NCI-H510A treated with DMSO at 0.1 percent for 48 hours (cell line): ENCODE measurements at regions not wholly inside any gene's neighbourhood (a gene's known extent, or its start where the extent isn't known, plus 50 kb on each side); places are given as distances from the start of the nearest gene placed in this dataset.

Experiments
- DNase-seq: peaks from one replicate; lab custom pipeline; 2025; lab: John Stamatoyannopoulos, UW

DNA sequence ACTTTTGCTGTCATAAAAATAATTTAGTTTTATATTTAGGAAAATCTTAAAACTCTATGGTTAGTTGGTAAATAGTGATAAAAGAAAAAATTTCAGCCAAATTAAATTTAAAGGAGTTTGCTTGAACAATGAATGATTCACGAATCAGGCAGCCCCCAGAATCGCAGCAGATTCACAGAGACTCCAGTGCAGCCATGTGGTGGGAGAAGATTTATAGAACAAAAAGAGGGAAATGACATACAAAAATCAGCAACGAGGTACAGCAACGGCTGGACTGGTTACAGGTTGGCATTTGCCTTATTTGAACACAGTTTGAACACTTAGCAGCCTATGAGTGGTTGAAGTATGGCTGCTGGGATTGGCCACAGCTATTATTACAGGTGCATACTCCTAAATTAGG lies 96.4 kb upstream of the MYCBP2 start:
- DNase-seq, result no peak

DNA sequence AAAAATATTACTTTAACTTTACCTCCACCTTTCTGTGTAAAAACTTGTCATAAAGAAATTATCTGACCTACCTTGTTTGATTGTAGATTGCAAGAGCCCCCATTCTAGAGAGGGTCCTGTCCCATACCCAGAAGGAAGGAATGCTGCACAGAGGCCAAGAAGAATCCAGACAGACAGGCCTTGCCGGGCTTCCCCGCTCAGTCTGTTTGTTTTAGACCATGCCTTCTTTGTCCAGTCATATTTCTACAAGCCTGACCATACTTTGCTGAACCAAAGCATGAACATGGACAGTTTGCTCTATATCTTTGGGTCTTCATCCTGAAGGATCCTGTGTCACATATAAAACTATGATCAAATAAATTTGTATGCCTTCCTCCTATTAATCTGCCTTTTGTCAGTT lies 95.8 kb upstream of the MYCBP2 start:
- DNase-seq, result no peak

GRCh38 chr13:77417897-77418296 lies 91.0 kb upstream of the MYCBP2 start:
- no peak for DNase-seq

GRCh38 chr13:77416666-77417212 lies 89.8 kb upstream of the MYCBP2 start:
- DNase-seq, result no peak

GRCh38 chr13:77415253-77416071 lies 88.6 kb upstream of the MYCBP2 start:
- DNase-seq, result no peak

DNA sequence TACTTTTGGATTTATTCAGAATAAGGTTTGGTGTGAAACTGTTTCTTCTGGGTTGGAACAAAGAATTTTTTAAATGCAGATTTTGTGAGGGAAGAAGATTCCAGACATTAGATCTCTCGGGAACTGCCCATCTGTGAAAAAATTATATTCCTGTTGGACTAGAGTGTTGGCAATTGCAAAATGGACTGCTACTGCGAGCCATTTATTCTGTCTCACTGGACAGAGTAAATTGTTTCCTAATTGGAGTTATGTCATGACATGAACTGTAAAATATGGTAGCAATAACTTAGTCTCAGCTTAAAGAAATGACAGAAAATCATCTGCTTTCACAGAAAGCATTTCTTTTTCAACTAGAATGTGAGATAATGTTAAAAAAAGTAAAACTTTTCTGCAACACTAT lies 86.0 kb upstream of the MYCBP2 start:
- DNase-seq, result no peak

- no peak for DNase-seq
These were observed 85.3 kb upstream of the MYCBP2 start for GRCh38 chr13:77412116-77412635.

DNA sequence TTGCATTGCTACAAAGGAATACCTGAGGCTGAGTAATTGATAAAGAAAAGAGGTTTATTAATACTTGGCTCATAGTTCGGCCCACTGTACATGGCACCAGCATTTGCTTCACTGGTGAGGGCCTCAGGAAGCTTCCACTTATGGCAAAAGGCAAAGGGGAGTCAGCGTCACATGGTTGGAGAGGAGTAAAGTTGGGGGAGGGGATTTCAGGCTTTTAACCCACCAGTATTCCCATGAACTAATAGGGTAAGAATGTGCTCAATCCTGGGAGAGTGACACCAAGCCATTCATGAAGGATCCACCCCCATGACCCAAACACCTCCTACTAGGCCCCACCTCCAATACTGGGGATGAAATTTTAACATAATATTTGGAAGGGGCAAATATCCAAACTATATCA lies 82.5 kb upstream of the MYCBP2 start:
- no peak for DNase-seq

DNA sequence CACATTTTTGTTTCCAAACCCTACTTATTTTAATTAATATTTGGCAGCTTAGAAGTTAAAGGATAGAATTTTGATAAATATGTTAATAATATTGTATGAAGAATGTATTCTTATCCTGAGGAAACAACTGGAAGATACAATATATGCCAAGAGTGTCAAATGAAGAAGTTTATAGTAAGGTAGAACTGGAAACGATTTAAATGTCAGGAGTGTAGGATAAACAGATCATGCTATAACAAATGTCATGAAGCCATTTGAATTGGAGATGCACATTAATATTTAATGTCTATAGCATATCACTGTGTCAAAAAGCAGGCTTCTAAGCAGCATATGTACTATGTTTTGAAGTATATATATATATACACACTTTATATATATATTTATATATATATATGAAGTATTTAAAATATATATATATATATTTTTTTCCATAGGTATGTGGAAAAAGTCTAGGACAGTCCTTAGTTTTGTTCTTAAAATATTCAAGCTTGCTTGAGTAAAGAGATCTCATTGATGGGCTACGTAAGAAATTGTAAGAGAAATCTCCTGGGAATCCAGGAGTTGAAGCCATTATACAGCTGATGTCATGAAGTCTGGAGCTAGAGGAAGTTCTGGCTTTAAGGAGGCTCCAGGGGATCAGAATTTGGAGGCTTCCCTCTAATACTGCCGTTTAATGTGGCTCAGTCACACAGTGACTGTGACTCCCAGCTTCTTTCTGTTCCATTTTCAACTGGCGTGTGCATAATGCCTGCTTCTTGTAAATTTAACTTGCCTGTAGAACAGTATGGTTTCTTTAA lies 79.9 kb upstream of the MYCBP2 start:
- no peak for DNase-seq

DNA sequence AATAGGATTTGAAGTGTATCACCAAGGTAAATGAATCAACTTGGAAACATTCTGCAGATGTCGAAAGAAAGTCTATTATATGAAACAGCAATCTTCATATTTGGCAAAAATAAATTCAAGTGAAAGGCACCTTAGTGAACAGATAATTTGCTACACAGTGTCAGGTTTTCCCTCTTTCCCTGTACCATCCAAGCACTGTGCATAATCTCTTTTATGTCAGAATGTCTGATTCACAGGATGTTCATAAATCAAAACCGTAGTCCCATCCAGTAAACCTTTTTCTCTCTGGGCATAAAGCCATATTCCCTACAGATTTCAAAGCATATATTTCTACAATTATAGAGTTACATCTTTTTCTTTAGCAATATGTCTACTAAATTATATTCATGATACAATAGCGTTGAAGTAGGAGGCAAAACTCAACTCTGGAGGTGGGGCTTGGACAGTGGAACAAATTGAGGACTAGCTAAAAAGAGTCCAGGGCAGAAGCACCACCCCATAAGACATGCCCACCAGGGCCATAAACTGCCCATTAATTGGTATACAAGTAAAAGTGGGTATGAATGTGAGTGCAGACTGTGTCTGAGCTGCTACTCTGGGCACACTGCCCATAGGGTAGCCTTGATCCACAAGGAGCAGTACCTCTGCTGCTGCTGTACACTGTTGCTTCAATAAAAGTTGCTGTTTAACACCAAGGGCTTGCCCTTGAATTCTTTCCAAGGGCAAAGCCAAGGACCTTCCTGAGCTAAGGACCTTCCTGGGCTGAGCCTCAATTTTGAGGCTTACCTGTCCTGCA lies 72.1 kb upstream of the MYCBP2 start:
- DNase-seq, result no peak

DNA sequence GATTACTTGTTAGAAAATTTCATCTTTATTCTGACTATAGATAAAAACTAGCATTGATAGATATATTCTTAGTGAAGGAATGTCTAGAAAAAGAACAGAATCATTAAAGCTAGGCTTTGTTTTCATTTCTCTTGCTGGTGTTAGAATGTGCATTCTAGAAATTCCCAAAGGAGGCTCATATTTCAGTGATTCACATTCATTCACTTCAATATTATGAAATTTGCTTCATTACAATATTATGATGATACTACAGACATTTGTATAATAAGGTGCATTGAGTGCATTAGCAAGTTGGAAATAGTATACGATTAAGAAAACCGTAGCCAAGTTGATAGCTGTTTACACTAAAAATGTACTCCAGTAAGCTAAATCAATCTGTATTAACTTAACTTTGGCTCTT lies 70.7 kb upstream of the MYCBP2 start:
- no peak for DNase-seq

DNA sequence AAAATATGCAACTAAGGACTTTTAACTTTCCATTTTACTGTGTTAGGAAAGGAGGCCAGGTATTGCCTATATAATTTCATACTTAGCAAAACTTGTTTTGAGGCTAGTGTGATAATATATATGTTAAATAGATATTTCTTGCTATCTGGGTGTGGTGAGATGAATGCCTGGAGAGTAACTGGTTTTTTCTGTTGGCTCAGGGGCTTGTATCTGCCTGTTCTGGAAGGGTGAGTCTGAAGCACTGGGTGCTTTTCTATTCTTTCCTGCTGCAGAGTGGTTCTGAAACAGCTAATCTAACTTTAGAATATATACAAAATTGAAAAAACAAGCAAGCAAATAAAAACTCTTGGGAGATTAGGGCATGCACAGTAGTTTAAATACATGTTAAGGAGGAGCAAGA lies 64.6 kb upstream of the MYCBP2 start:
- DNase-seq, result no peak

GRCh38 chr13:77390391-77390790 lies 63.5 kb upstream of the MYCBP2 start:
- DNase-seq, result no peak

GRCh38 chr13:77389625-77390000 lies 62.7 kb upstream of the MYCBP2 start:
- no peak for DNase-seq

GRCh38 chr13:77388944-77389624 lies 62.2 kb upstream of the MYCBP2 start:
- DNase-seq, result no peak

- no peak for DNase-seq
These were observed 60.8 kb upstream of the MYCBP2 start for GRCh38 chr13:77387607-77388200.

DNA sequence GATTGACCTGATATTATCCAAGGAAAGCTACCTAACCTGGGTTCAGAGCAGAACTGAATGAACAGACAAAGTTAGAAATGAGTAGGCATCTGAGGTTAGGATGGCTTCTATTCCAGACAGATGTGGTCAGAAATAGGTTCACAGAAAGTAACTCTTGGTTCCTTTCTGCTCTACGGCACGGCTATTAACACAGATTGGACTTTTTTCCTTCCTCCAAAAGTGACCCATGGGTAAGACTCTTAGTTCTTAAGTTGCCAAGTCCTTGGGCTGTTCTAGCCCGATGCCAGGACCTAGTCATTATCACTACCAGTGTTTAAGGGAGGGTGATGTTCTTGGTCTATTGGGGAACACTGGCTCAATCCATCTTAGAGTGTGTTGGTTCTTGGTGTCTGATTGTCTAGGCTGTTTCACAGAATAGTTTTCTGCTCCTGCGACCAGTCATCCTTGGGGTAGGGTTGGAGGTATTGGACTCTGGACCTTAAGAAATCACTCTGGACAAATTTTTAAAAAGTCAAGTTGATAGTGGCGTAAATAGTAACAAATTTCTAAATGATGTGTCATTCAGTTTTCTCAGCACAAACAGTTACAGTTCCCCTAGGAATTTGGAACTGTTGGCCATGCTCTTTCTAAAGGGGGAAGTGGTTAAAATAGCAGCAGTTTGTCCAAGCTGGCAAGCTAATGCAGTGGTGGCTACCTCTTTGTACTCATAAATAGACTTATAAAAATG lies 60.1 kb upstream of the MYCBP2 start:
- no peak for DNase-seq

DNA sequence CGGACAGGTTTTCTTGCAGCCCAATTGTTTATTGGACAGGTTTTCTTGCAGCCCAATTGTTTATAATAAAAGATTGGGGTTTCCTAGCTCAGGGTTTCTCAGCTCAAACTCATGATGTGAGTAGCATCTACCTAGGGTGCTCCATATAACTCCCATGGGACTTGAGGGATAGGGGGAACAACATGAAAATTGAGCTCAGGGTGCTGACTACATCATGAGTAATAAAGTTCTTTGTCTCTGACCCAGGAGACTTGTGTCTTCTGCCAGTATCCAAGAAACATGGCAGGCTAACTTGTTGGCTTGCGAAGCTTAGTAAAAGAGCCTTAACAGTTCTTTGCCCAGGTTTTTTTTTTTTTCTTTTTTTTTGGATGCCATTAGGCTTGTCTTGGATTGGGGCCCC lies 59.2 kb upstream of the MYCBP2 start:
- no peak for DNase-seq

GRCh38 chr13:77384999-77385398 lies 58.1 kb upstream of the MYCBP2 start:
- no peak for DNase-seq

DNA sequence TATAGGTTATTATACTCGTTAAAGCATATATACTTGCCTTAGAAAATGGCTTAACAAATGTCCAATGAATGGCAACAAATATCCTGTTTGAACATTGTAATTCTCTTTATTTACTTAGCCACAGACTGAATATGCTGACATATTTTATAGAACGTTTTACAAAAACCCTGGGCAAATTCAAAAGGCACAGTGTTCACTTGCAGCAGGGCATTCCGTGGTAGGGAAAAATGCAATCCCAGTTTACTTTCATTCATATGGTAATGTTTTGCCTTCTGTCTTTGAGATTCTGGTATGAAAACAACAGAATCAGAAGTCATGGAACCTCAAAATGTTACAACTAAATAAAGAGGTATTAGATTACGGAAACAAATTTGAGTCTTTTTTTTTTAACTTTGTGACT lies 56.2 kb upstream of the MYCBP2 start:
- no peak for DNase-seq
